ENCODE measurements at regions not wholly inside any gene's neighbourhood (a gene's known extent, or its start where the extent isn't known, plus 50 kb on each side); places are given as distances from the start of the nearest gene placed in this dataset.

DNA sequence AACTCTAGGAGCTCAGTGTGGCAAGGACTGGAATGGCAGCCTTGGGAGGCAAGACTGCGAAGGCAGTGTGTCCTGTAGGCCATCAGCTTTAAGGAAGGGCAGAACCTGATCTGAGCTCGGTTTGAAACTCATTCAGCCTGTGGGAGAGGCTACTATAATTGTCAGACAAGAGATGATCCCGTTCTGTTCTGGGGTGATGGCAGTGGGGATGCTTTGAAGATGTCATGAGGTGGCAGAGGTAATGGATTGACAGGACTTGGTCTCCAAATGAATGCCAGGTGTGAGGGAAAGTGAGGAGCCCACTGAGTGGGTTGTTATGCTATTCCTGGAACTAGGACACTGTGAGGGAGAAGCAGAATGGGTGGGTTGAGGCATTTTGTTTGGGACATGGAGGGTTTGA, 144.9 kb downstream of the PJA1 start:
- TF ChIP-seq, protein P1, sequence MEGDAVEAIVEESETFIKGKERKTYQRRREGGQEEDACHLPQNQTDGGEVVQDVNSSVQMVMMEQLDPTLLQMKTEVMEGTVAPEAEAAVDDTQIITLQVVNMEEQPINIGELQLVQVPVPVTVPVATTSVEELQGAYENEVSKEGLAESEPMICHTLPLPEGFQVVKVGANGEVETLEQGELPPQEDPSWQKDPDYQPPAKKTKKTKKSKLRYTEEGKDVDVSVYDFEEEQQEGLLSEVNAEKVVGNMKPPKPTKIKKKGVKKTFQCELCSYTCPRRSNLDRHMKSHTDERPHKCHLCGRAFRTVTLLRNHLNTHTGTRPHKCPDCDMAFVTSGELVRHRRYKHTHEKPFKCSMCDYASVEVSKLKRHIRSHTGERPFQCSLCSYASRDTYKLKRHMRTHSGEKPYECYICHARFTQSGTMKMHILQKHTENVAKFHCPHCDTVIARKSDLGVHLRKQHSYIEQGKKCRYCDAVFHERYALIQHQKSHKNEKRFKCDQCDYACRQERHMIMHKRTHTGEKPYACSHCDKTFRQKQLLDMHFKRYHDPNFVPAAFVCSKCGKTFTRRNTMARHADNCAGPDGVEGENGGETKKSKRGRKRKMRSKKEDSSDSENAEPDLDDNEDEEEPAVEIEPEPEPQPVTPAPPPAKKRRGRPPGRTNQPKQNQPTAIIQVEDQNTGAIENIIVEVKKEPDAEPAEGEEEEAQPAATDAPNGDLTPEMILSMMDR (IDR thresholded peaks at IDR 0.05) = no peak
- H3K4me1 ChIP-seq = peaks cover 18% of the 10 kb centered on the region
- no peak overlapping the region for H3K27ac ChIP-seq
- H3K27me3 ChIP-seq (ENCODE audit: control insufficient read depth, insufficient read depth, low read length) = no peaks in the 10 kb centered on the region
- no peak overlapping the region for H3K9ac ChIP-seq
- no peaks in the 10 kb centered on the region for H3K9me3 ChIP-seq (ENCODE audit: control insufficient read depth, low read length)
- no peak overlapping the region for H3K4me2 ChIP-seq (ENCODE audit: low read length)
- no peak overlapping the region for H2AFZ ChIP-seq
- H3K79me2 ChIP-seq = no peaks in the 10 kb centered on the region
- no peak overlapping the region for H3K4me3 ChIP-seq (ENCODE audit: low read depth, low read length)
- H3K36me3 ChIP-seq (ENCODE audit: control insufficient read depth, insufficient read depth, low read length) = no peaks in the 10 kb centered on the region

DNA sequence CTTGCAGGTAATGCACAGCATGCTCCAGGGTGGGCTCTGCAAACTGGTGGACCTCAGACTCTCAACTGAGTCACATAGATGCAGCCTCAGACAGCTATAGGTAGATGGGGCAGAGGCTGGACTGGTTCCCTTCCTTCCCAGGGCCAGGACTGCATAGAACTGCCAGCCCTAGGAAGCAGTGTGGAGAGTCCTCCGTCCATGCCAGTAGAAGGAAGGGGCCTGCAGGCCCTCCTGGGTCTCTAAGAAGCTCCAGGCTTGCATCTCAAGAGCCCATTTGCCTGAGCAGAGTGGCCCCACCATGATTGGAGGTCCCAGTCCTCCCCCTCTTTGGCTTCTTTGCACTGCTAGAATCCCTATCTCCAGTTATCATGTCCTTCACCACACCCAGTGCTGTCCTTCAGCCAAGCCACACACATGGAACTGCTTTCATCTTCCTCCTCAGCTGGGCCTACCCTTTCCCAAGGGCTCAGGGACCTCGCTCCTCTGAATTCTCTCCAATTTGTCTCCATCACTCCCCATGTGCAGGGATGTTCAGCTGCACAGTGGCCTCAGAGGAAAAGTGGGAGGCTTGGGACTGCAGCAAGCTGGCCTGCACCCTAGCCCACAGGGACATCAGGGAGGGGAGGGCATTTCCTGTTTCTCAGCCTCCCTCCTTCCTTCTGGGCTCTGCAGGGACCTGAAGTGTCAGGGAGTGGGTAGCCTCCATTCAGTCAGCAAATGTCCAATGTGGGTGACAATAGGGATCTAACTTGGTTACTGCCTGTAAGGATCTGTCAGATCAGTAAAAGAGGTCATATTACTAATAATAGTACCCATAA, 146.0 kb downstream of the PJA1 start:
- TF ChIP-seq, protein P1 (IDR thresholded peaks at IDR 0.05) = no peak
- no peak overlapping the region for H3K4me2 ChIP-seq (ENCODE audit: low read length)
- no peak overlapping the region for H2AFZ ChIP-seq
- H3K9ac ChIP-seq = no peak overlapping the region
- H3K27me3 ChIP-seq (ENCODE audit: control insufficient read depth, insufficient read depth, low read length) = no peaks in the 10 kb centered on the region
- H3K4me1 ChIP-seq = peaks cover 24% of the 10 kb centered on the region
- no peaks in the 10 kb centered on the region for H3K9me3 ChIP-seq (ENCODE audit: control insufficient read depth, low read length)
- no peaks in the 10 kb centered on the region for H3K79me2 ChIP-seq
- no peak overlapping the region for H3K4me3 ChIP-seq (ENCODE audit: low read depth, low read length)
- no peak overlapping the region for H3K27ac ChIP-seq
- no peaks in the 10 kb centered on the region for H3K36me3 ChIP-seq (ENCODE audit: control insufficient read depth, insufficient read depth, low read length)

DNA sequence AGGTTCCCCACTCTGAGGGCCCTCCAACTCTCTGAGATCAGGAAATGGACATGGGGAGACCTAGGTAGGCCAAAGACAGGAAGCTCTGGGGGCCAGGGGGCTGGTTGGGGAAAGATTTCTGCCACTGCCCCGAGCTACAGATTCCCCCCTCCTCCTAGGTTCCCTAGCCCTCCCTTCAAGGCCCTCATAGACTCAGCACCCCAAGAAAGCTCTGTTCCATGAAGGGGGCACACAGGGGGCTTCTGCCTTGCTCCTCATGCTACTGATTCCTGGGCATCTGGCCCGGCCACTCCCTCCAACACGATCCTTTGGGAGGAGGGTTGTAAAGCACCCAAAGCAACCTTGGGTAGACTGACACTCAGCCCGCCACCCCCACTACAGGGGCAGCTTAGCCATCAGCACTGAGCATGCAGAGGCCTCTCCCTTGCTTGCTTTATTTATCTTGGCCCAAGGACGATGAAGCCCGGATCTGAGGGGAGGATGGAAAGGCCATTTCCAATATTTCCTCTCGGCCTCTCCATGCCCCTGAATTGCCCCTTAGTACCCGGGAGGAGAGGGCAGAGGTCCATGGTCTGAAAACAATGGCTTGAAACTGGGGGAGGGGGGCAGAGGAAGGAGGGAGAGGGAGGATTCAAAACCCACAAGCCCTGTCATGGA, 146.7 kb downstream of the PJA1 start:
- Histone ChIP-seq H3K4me3 (ENCODE audit: low read depth, low read length) (no peak overlapping the region), H3K79me2 (no peaks in the 10 kb centered on the region), H3K36me3 (ENCODE audit: control insufficient read depth, insufficient read depth, low read length) (no peaks in the 10 kb centered on the region), H3K27ac (no peak overlapping the region), H3K9ac (no peak overlapping the region), H3K4me2 (ENCODE audit: low read length) (no peak overlapping the region), H3K27me3 (ENCODE audit: control insufficient read depth, insufficient read depth, low read length) (no peaks in the 10 kb centered on the region), H2AFZ (no peak overlapping the region), H3K9me3 (ENCODE audit: control insufficient read depth, low read length) (no peaks in the 10 kb centered on the region), H3K4me1 (peaks cover 24% of the 10 kb centered on the region)
- TF ChIP-seq, protein P1 (IDR thresholded peaks at IDR 0.05) = no peak

DNA sequence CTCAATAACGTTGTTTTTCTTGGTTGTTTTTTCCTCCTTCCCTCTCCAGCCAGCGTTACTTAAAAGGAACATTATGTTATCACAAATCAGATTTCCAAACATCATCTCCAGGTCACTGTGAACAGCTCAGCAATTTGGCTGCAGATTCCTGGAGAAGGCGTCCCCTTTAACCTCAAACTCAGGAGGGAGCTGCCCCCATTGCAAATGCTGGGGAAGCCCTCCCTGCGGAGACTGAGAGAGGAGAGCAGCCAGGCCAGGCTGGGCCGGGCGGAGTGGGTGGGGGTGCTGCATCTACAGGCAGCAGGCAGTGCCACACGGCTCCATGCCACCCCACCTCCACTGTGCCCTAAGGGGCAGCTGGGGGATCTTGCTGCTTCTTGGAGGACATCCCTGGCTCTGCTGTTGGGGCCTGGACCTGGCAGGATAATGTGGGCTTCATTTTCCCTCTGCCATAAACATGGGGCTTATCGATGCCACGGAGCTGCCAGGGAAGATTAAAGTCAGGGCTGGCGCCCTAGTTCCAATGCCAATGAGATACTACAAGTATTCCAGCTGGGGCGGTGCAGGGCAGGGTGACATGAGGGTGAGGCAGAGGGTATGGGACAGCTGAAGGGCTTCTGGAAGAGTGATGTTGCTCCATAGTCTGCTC, 148.8 kb downstream of the PJA1 start:
- Histone ChIP-seq H3K9me3 (ENCODE audit: control insufficient read depth, low read length) (no peaks in the 10 kb centered on the region), H3K9ac (no peak overlapping the region), H3K27me3 (ENCODE audit: control insufficient read depth, insufficient read depth, low read length) (no peaks in the 10 kb centered on the region), H3K27ac (peak overlapping the region; percentile 86), H3K79me2 (no peaks in the 10 kb centered on the region), H2AFZ (peak overlapping the region; percentile 61), H3K4me3 (ENCODE audit: low read depth, low read length) (no peak overlapping the region), H3K4me2 (ENCODE audit: low read length) (peak overlapping the region; percentile 31), H3K36me3 (ENCODE audit: control insufficient read depth, insufficient read depth, low read length) (no peaks in the 10 kb centered on the region), H3K4me1 (peaks cover 24% of the 10 kb centered on the region)
- TF ChIP-seq, protein P1 (IDR thresholded peaks at IDR 0.05) = no peak

Data from parathyroid adenoma (tissue), 2 donors.